Neural crest cell (in vitro differentiated cells): ENCODE measurements at regions not wholly inside any gene's neighbourhood (a gene's known extent, or its start where the extent isn't known, plus 50 kb on each side); places are given as distances from the start of the nearest gene placed in this dataset.
A peak's percentile ranks its signal among the peaks of the same experiment; 100 is the strongest.

ENCODE experiments used
- DNase-seq: peaks from one replicate; pipeline ENCODE4 v3.0.0; 2021; ENCODE audit warnings: low read depth, mixed read lengths, low spot score
- H3K27ac Mint-ChIP-seq: one replicate; pipeline ENCODE4 v1.8.0; 2021; ENCODE audit warnings: mild to moderate bottlenecking, mixed read lengths; ENCODE audit not compliant: unreplicated experiment
- H3K27me3 Mint-ChIP-seq: 2 replicates; pipeline ENCODE4 v1.8.0; 2021; ENCODE audit warnings: low read depth, mild to moderate bottlenecking, mixed read lengths
- H3K36me3 Mint-ChIP-seq: 2 replicates; pipeline ENCODE4 v1.8.0; 2021; ENCODE audit warnings: low read depth, mild to moderate bottlenecking, mixed read lengths
- H3K4me1 Mint-ChIP-seq: 2 replicates; pipeline ENCODE4 v1.8.0; 2021; ENCODE audit warnings: mixed read lengths
- H3K4me3 Mint-ChIP-seq: one replicate; pipeline ENCODE4 v1.8.0; 2021; ENCODE audit warnings: mild to moderate bottlenecking, mixed read lengths
- H3K9me3 Mint-ChIP-seq: 2 replicates; pipeline ENCODE4 v1.8.0; 2021; ENCODE audit warnings: mixed read lengths
- TF ChIP-seq, protein P1 (sequence below): fragments of 200-600 bp; sonication (generic); conservative IDR thresholded peaks from 2 replicates; pipeline ENCODE4 v1.5.0; 2021; ENCODE audit warnings: antibody characterized with exemption, mild to moderate bottlenecking

DNA sequence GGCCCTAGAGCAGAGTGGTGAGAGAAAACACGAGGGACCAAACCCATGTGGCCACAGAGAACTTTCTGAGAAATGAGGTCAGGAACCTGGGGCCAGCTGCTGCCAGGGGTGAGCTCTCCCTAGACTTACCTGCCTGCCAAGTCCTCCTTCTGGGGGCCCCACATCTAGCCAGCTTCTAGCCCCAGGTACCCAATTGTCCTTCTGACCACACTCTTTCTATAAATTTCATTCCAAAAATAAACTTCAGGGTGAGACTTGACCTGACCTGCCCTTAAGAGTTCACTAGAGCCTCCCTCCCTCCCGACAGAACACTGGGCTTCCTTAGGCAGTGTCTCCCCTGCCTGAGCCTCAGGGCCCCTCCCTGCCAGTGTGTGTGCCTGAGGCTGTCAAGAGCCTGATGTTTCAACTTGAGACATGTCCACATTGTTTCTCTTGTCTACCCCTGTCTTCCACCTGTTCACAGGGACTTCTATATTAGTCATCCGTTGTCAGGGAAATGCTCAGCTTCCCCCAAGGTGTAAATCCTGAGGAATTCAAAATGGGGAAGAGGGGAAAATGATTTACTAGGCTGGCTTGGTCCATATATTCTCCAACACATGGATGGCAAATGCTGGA lies 312.8 kb upstream of the TLE3 start:
- H3K4me3 Mint-ChIP-seq, result no peak overlapping the region
- H3K36me3 Mint-ChIP-seq, result peaks cover 6% of the 10 kb centered on the region
- H3K27ac Mint-ChIP-seq, result no peak overlapping the region
- peaks cover 2% of the 10 kb centered on the region for H3K27me3 Mint-ChIP-seq
- no peak for DNase-seq
- peaks cover 32% of the 10 kb centered on the region for H3K4me1 Mint-ChIP-seq
- H3K9me3 Mint-ChIP-seq, result peaks cover 10% of the 10 kb centered on the region
- TF ChIP-seq, protein P1, sequence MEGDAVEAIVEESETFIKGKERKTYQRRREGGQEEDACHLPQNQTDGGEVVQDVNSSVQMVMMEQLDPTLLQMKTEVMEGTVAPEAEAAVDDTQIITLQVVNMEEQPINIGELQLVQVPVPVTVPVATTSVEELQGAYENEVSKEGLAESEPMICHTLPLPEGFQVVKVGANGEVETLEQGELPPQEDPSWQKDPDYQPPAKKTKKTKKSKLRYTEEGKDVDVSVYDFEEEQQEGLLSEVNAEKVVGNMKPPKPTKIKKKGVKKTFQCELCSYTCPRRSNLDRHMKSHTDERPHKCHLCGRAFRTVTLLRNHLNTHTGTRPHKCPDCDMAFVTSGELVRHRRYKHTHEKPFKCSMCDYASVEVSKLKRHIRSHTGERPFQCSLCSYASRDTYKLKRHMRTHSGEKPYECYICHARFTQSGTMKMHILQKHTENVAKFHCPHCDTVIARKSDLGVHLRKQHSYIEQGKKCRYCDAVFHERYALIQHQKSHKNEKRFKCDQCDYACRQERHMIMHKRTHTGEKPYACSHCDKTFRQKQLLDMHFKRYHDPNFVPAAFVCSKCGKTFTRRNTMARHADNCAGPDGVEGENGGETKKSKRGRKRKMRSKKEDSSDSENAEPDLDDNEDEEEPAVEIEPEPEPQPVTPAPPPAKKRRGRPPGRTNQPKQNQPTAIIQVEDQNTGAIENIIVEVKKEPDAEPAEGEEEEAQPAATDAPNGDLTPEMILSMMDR, result no peak

DNA sequence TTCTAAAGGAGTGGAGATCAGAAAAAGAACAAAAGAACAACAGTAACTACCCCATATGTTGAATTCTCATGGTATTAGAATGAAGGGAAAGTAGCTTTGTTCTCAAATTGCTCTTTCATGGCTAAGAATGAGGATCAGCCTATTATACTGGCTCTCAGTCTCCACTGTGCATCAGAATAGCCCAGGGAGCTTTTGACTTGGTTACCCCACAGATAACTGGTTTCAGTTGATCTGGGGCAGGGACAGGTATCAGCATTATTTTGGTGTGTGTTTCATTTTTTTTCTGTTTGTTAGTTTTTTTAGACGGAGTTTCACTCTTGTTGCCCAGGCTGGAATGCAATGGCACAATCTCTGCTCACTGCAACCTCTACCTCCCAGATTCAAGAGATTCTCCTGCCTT lies 311.7 kb upstream of the TLE3 start:
- Mint-ChIP-seq H3K27me3 (peaks cover 3% of the 10 kb centered on the region), H3K4me1 (peaks cover 36% of the 10 kb centered on the region), H3K36me3 (peaks cover 6% of the 10 kb centered on the region), H3K4me3 (no peak overlapping the region), H3K27ac (no peak overlapping the region), H3K9me3 (peaks cover 13% of the 10 kb centered on the region)
- no peak for DNase-seq
- TF ChIP-seq, protein P1, result no peak

DNA sequence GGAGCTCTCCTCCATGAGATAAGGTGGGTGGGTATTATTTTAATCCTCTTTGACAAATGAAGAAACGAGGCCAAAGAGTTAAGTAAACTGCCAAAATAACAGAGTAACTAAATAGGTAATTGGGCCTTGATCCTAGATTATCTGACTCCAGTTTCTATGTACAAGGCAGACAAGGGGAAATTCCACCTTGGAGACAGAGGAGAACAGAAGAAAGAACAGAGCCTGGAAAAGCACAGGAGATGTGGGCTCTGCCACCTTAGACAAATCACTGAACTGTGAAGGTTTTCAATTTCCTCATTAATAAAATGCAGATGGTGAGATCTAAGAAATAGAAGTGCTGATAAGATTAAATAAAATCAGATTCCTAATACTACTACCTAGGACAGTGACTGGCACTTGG lies 310.2 kb upstream of the TLE3 start:
- H3K27me3 Mint-ChIP-seq, result peaks cover 4% of the 10 kb centered on the region
- H3K27ac Mint-ChIP-seq, result no peak overlapping the region
- no peak overlapping the region for H3K4me3 Mint-ChIP-seq
- peaks cover 6% of the 10 kb centered on the region for H3K36me3 Mint-ChIP-seq
- peaks cover 36% of the 10 kb centered on the region for H3K4me1 Mint-ChIP-seq
- peaks cover 13% of the 10 kb centered on the region for H3K9me3 Mint-ChIP-seq
- DNase-seq, result no peak
- TF ChIP-seq, protein P1, result no peak

DNA sequence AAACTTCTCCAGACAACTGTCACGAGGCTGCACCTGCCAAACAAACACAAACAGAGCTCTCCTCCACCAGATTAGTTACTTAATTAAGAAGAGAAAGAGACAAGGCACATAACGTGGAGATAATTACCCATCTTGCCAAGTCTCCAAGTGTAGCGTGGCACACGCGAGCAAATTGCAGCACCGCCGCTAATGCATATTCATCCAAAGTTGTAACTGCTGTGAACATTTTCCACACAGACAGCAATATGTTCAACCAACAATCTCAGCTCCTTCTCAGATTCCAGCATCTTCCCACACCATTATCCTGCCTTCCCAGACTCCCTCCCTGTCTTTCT lies 309.6 kb upstream of the TLE3 start:
- TF ChIP-seq, protein P1, result no peak
- H3K27me3 Mint-ChIP-seq, result peaks cover 4% of the 10 kb centered on the region
- H3K4me3 Mint-ChIP-seq, result no peak overlapping the region
- H3K9me3 Mint-ChIP-seq, result peaks cover 13% of the 10 kb centered on the region
- no peak for DNase-seq
- H3K4me1 Mint-ChIP-seq, result peaks cover 40% of the 10 kb centered on the region
- peaks cover 6% of the 10 kb centered on the region for H3K36me3 Mint-ChIP-seq
- no peak overlapping the region for H3K27ac Mint-ChIP-seq

DNA sequence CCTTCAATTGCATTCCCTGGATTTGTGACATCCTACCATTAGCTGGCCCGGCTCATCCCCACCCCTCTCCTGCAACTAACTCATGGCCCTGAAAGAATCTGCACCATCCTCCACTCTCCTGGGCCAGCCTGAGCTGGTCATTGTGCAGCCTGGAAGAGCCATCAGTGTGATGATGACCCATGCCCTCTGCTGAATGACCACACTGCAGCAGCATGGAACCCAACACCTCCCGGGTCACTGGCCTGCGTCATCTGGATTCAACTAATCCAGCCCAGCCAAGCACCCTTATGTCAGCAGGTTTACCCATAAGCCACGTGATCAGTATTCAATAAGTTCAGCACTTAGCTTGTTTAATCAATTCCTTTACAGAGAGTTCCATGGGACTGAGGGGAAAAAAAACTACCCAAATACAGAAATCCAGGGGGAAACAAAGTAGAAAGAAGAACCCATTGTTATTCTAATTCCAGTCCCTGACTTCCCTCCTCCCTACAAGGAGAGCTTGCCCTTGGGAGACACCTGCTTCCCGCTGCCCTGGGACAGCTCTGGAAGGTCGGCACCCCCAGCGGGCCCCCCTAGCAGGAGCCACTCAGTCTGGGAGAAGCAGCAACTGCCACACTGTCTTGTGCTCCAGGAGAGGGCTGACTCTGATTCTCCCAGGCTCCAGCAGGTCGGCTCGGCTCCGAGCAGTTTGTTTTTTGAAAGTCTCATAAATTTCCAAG lies 309.1 kb upstream of the TLE3 start:
- peak; percentile 14 for DNase-seq
- H3K4me3 Mint-ChIP-seq, result peak overlapping the region; percentile 14
- peak overlapping the region; percentile 28 for H3K27ac Mint-ChIP-seq
- peaks cover 4% of the 10 kb centered on the region for H3K27me3 Mint-ChIP-seq
- H3K9me3 Mint-ChIP-seq, result peaks cover 13% of the 10 kb centered on the region
- H3K4me1 Mint-ChIP-seq, result peaks cover 40% of the 10 kb centered on the region
- TF ChIP-seq, protein P1, result no peak
- H3K36me3 Mint-ChIP-seq, result peaks cover 6% of the 10 kb centered on the region
